ENCODE measurements at regions not wholly inside any gene's neighbourhood (a gene's known extent, or its start where the extent isn't known, plus 50 kb on each side); places are given as distances from the start of the nearest gene placed in this dataset.

DNA sequence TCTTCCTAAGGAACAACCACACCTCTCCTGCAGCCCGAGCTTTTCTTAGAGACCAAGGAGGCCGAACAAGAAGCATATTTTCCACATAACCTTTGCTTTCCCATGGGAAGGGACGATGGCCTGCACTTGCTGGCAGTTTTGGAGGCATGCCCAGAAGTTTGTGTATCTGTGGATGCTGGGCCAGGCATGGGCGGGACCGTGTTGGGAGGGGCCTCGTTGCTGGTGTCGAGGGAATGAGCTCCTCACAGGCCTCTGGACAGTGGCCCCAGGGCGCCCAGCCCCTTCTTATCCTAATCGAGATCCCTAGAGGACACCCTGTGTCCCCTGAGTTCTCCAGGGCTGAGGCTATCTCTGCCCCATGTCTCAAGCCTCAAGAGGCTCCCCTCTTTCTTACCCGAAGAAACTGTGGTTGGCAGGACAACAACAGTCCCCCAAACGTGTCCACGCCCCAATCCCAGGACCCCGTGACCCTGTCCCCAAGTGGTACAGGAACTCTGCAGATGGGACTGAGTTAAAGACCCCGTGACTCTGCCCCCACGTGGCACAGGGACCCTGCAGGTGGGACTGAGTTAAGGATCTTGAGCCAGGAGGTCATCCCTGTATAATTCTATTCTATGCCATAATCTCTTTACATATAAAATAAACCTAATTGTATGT, 99.5 kb upstream of the BHLHE23 start:
- Histone ChIP-seq H4K20me1 (replicated peaks; ENCODE audit: control insufficient read depth, insufficient read depth, low read length) (no peaks in the 10 kb centered on the region), H3K36me3 (ENCODE audit: control insufficient read depth, insufficient read depth, low read length) (no peaks in the 10 kb centered on the region), H2AFZ (ENCODE audit: low read depth, low read length) (no peak overlapping the region), H3K27ac (ENCODE audit: extremely low read depth, low read depth, low read length) (no peak overlapping the region), H3K4me3 (no peak overlapping the region), H3K9me3 (replicated peaks; ENCODE audit: control insufficient read depth, insufficient read depth, low read depth, low read length) (no peaks in the 10 kb centered on the region), H3K27me3 (ENCODE audit: control insufficient read depth in 2 of 2, insufficient read depth in 2 of 2, low read length in 2 of 2) (peaks cover 0 to 4% of the 10 kb centered on the region in 2 experiments; a peak in 1 of 5 replicates), H3K4me2 (ENCODE audit: insufficient read depth, low read length) (no peak overlapping the region), H3K9me1 (ENCODE audit: control insufficient read depth, insufficient read depth, low read length) (no peaks in the 10 kb centered on the region), H3K9ac (ENCODE audit: insufficient read depth in 1 of 2, low read depth in 2 of 2, low read length in 2 of 2) (no peak overlapping the region), H3K4me1 (replicated peaks in 1 of 2; ENCODE audit: control insufficient read depth in 2 of 2, insufficient read depth in 2 of 2, low read length in 2 of 2) (peaks cover 0 to 5% of the 10 kb centered on the region in 2 experiments; a peak in 2 of 5 replicates), H3K79me2 (ENCODE audit: control insufficient read depth, insufficient read depth, low read length) (no peaks in the 10 kb centered on the region)
- ATAC-seq: no peak
- no TSS peak for BruUV-seq (replicated peaks)
- no peak for DNase-seq (ENCODE audit: extremely low read depth in 1 of 4, low spot score in 3 of 4)
- ChIA-PET CTCF (ENCODE audit: low intra/inter-chr PET ratio) (no interaction called here), POLR2A (no interaction called here)
- in situ Hi-C loops (cut with MboI) (no loop called here), intact Hi-C loops (cut with micrococcal nuclease) (no loop called here)
- no peak for FAIRE-seq
- WGBS (ENCODE audit: insufficient coverage, low coverage, missing lambda C conversion rate): 1% methylated on average over 15 of the region's 15 CpGs
- TF ChIP-seq ZNF124 (CRISPR knock-in tag; IDR thresholded peaks at IDR 0.05) (no peak), PHF20 (IDR thresholded peaks at IDR 0.05; ENCODE audit: partially characterized antibody) (no peak), FOXJ2 (tag; IDR thresholded peaks at IDR 0.05) (no peak), ZNF280B (CRISPR knock-in tag; IDR thresholded peaks at IDR 0.05) (no peak), ERF (CRISPR knock-in tag; IDR thresholded peaks at IDR 0.05) (no peak), MBD2 (IDR thresholded peaks at IDR 0.05; ENCODE audit: borderline replicate concordance, low read depth) (no peak), CBFA2T3 (IDR thresholded peaks at IDR 0.05) (no peak), TOE1 (IDR thresholded peaks at IDR 0.05; ENCODE audit: borderline replicate concordance) (no peak), TOE1 (CRISPR knock-in tag; IDR thresholded peaks at IDR 0.05; ENCODE audit: borderline replicate concordance, low read depth) (no peak), KHSRP (IDR thresholded peaks at IDR 0.05) (no peak), CGGBP1 (CRISPR knock-in tag; IDR thresholded peaks at IDR 0.05) (no peak), DPF2 (IDR thresholded peaks at IDR 0.05) (no peak), TAL1 (IDR thresholded peaks at IDR 0.05) (no peak)
- TF ChIP-seq, protein P1, sequence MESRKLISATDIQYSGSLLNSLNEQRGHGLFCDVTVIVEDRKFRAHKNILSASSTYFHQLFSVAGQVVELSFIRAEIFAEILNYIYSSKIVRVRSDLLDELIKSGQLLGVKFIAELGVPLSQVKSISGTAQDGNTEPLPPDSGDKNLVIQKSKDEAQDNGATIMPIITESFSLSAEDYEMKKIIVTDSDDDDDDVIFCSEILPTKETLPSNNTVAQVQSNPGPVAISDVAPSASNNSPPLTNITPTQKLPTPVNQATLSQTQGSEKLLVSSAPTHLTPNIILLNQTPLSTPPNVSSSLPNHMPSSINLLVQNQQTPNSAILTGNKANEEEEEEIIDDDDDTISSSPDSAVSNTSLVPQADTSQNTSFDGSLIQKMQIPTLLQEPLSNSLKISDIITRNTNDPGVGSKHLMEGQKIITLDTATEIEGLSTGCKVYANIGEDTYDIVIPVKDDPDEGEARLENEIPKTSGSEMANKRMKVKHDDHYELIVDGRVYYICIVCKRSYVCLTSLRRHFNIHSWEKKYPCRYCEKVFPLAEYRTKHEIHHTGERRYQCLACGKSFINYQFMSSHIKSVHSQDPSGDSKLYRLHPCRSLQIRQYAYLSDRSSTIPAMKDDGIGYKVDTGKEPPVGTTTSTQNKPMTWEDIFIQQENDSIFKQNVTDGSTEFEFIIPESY (CRISPR knock-in tag; IDR thresholded peaks at IDR 0.05): no peak
- TF ChIP-seq, protein P2, sequence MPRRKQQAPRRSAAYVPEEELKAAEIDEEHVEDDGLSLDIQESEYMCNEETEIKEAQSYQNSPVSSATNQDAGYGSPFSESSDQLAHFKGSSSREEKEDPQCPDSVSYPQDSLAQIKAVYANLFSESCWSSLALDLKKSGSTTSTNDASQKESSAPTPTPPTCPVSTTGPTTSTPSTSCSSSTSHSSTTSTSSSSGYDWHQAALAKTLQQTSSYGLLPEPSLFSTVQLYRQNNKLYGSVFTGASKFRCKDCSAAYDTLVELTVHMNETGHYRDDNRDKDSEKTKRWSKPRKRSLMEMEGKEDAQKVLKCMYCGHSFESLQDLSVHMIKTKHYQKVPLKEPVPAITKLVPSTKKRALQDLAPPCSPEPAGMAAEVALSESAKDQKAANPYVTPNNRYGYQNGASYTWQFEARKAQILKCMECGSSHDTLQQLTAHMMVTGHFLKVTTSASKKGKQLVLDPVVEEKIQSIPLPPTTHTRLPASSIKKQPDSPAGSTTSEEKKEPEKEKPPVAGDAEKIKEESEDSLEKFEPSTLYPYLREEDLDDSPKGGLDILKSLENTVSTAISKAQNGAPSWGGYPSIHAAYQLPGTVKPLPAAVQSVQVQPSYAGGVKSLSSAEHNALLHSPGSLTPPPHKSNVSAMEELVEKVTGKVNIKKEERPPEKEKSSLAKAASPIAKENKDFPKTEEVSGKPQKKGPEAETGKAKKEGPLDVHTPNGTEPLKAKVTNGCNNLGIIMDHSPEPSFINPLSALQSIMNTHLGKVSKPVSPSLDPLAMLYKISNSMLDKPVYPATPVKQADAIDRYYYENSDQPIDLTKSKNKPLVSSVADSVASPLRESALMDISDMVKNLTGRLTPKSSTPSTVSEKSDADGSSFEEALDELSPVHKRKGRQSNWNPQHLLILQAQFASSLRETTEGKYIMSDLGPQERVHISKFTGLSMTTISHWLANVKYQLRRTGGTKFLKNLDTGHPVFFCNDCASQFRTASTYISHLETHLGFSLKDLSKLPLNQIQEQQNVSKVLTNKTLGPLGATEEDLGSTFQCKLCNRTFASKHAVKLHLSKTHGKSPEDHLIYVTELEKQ (CRISPR knock-in tag; IDR thresholded peaks at IDR 0.05): no peak

Data from K562 (cell line).